ENCODE measurements at regions not wholly inside any gene's neighbourhood (a gene's known extent, or its start where the extent isn't known, plus 50 kb on each side); places are given as distances from the start of the nearest gene placed in this dataset.

DNA sequence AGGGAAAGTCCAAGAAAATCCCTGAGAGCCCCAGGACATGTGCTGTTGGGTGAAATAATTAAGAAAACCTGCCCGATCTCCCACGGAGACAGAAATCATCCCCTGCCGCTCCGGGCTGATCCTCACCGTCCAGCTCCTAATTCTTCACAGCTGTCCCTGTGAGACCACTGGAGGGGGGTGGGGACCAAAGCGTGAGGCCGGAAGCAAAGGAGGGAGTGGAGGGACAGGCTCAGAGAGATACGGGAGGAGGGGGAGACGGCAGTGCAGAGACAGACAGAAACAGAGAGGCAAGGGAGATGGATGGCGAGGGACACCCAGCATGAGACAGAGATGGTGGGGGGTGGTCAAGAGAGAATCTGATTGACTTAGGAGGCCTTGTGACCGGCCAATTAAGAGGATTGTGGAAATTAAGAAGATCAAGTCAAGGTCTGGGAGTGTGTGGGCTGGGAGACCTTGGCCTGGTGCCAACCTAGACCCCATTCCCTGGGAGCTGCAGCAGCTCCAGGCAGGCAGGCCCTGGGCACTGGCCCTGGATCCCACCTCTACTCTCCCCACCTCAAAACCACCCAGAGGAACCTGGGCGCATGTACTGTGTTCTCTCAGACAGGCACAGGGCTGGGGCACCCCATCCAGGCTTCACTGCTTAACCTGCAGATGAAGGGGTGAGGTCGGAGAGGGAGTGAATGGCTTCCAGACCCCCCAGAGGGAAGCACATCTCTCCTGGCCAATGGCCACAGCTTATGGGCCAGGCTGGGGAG is 113.2 kb upstream of the ALDH1A3 start:
- WGBS, 5 donors = 43 to 50% (median 48%) methylated on average over 12 to 13 of the region's 13 CpGs
- TF ChIP-seq POLR2A (IDR thresholded peaks at IDR 0.05) = no peak
- TF ChIP-seq, protein P1, sequence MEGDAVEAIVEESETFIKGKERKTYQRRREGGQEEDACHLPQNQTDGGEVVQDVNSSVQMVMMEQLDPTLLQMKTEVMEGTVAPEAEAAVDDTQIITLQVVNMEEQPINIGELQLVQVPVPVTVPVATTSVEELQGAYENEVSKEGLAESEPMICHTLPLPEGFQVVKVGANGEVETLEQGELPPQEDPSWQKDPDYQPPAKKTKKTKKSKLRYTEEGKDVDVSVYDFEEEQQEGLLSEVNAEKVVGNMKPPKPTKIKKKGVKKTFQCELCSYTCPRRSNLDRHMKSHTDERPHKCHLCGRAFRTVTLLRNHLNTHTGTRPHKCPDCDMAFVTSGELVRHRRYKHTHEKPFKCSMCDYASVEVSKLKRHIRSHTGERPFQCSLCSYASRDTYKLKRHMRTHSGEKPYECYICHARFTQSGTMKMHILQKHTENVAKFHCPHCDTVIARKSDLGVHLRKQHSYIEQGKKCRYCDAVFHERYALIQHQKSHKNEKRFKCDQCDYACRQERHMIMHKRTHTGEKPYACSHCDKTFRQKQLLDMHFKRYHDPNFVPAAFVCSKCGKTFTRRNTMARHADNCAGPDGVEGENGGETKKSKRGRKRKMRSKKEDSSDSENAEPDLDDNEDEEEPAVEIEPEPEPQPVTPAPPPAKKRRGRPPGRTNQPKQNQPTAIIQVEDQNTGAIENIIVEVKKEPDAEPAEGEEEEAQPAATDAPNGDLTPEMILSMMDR (IDR thresholded peaks at IDR 0.05 in 8 of 11, conservative IDR thresholded peaks at IDR 0.05 in 3 of 11) = no peak
- TF ChIP-seq POLR2AphosphoS5 (IDR thresholded peaks at IDR 0.05) = no peak
- peak; percentile 60 for DNase-seq
- Histone ChIP-seq H3K9me3 (no peaks in the 10 kb centered on the region), H3K36me3 (no peaks in the 10 kb centered on the region), H3K4me3 (no peak overlapping the region), H3K4me1 (no peaks in the 10 kb centered on the region), H3K27ac (no peak overlapping the region), H3K27me3 (replicated peaks in 1 of 7) (peaks cover 0 to 29% (median 0%) of the 10 kb centered on the region in 7 donors)
- intact Hi-C loops (cut with DNase I; ENCODE audit: low total_unique reads) = no loop called here

GRCh38 chr15:100767001-100767825 is 112.4 kb upstream of the ALDH1A3 start:
- Histone ChIP-seq H3K36me3 (no peaks in the 10 kb centered on the region), H3K4me3 (no peak overlapping the region), H3K27me3 (replicated peaks in 1 of 7) (peaks cover 0 to 24% (median 0%) of the 10 kb centered on the region in 7 donors), H3K27ac (no peak overlapping the region), H3K9me3 (no peaks in the 10 kb centered on the region), H3K4me1 (peaks cover 0 to 2% (median 0%) of the 10 kb centered on the region in 6 donors)
- TF ChIP-seq POLR2AphosphoS5 (IDR thresholded peaks at IDR 0.05) = no peak
- TF ChIP-seq POLR2A (IDR thresholded peaks at IDR 0.05) = no peak
- TF ChIP-seq, protein P1 (IDR thresholded peaks at IDR 0.05 in 8 of 11, conservative IDR thresholded peaks at IDR 0.05 in 3 of 11) = no peak
- DNase-seq = peak; percentile 59
- intact Hi-C loops (cut with DNase I; ENCODE audit: low total_unique reads) = no loop called here
- 85 to 89% (median 86%) methylated on average over 12 to 14 of the region's 14 CpGs for WGBS, 5 donors

GRCh38 chr15:100768501-100768931 is 111.1 kb upstream of the ALDH1A3 start:
- intact Hi-C loops (cut with DNase I; ENCODE audit: low total_unique reads) = no loop called here
- no peak overlapping the region for H3K4me3 ChIP-seq
- TF ChIP-seq POLR2A (IDR thresholded peaks at IDR 0.05) (no peak), POLR2AphosphoS5 (IDR thresholded peaks at IDR 0.05) (no peak)
- TF ChIP-seq, protein P1 (IDR thresholded peaks at IDR 0.05 in 8 of 11, conservative IDR thresholded peaks at IDR 0.05 in 3 of 11) = no peak
- H3K9me3 ChIP-seq = no peaks in the 10 kb centered on the region
- DNase-seq = peak; percentile 41
- no peak overlapping the region for H3K27ac ChIP-seq
- WGBS, 5 donors = 78 to 90% (median 83%) methylated on average over 6 to 9 of the region's 9 CpGs
- H3K36me3 ChIP-seq = no peaks in the 10 kb centered on the region
- H3K4me1 ChIP-seq = peaks cover 0 to 4% (median 0%) of the 10 kb centered on the region in 6 donors
- peaks cover 0 to 22% (median 0%) of the 10 kb centered on the region in 7 donors for H3K27me3 ChIP-seq (replicated peaks in 1 of 7)
